WTC11 (cell line): ENCODE measurements at regions not wholly inside any gene's neighbourhood (a gene's known extent, or its start where the extent isn't known, plus 50 kb on each side); places are given as distances from the start of the nearest gene placed in this dataset.

ENCODE experiments used
- ATAC-seq: fragments of 200-7000 bp; cut with Tn5 transposase; 2 replicates; pipeline ENCODE4 v1.10.0; 2021; ENCODE audit warnings: mild to moderate bottlenecking, moderate library complexity
- CTCF ChIA-PET: fragments of 300-600 bp; sonication (Branson Sonifier 250); formaldehyde crosslinking; loops from one replicate; lab custom pipeline; 2021; ENCODE audit warnings: antibody characterized with exemption; lab: Charles Lee
- POLR2A ChIA-PET: fragments of 350-600 bp; sonication (Branson Sonifier 250); formaldehyde crosslinking; loops from one replicate; lab custom pipeline; 2021; ENCODE audit warnings: antibody characterized with exemption; lab: Charles Lee
- DNase-seq: peaks from one replicate; pipeline ENCODE4 v3.0.0; 2021; ENCODE audit warnings: low spot score
- H3K27ac Mint-ChIP-seq: 2 replicates; pipeline ENCODE4 v1.8.0; 2021; ENCODE audit warnings: mixed read lengths
- H3K27me3 Mint-ChIP-seq: 2 replicates; pipeline ENCODE4 v1.8.0; 2021; ENCODE audit warnings: low read depth, mild to moderate bottlenecking, moderate library complexity, mixed read lengths
- H3K36me3 Mint-ChIP-seq: 2 replicates; pipeline ENCODE4 v1.8.0; 2021; ENCODE audit warnings: mixed read lengths
- H3K4me1 Mint-ChIP-seq: 2 replicates; pipeline ENCODE4 v1.8.0; 2022; ENCODE audit warnings: mixed read lengths
- H3K4me3 Mint-ChIP-seq: 2 replicates; pipeline ENCODE4 v1.8.0; 2021; ENCODE audit warnings: mild to moderate bottlenecking, moderate library complexity, mixed read lengths
- H3K9me3 Mint-ChIP-seq: 2 replicates; pipeline ENCODE4 v1.8.0; 2021; ENCODE audit warnings: mixed read lengths
- ARID4B ChIP-seq: sonication (generic); formaldehyde crosslinking; IDR thresholded peaks from 2 replicates; pipeline ENCODE4 v1.8.0; 2023; ENCODE audit warnings: missing genetic modification reagents, mild to moderate bottlenecking, borderline replicate concordance
- CBFB ChIP-seq: sonication (generic); formaldehyde crosslinking; IDR thresholded peaks from 2 replicates; pipeline ENCODE4 v1.8.1; 2022; ENCODE audit warnings: mild to moderate bottlenecking, low read depth, missing genetic modification reagents
- E2F5 ChIP-seq: sonication (generic); formaldehyde crosslinking; IDR thresholded peaks from 2 replicates; pipeline ENCODE4 v1.8.1; 2022; ENCODE audit warnings: mild to moderate bottlenecking, moderate library complexity, missing genetic modification reagents
- ELF4 ChIP-seq: sonication (generic); formaldehyde crosslinking; IDR thresholded peaks from 2 replicates; pipeline ENCODE4 v1.8.1; 2022; ENCODE audit warnings: low read depth, mild to moderate bottlenecking, moderate library complexity, missing genetic modification reagents
- ERG ChIP-seq: fragments of 250-450 bp; sonication (Bioruptor Pico); IDR thresholded peaks from 2 replicates; pipeline ENCODE4 v1.8.0; 2021; ENCODE audit warnings: mild to moderate bottlenecking
- ETV6 ChIP-seq: sonication (generic); formaldehyde crosslinking; IDR thresholded peaks from 2 replicates; pipeline ENCODE4 v1.8.1; 2022; ENCODE audit warnings: mild to moderate bottlenecking, missing genetic modification reagents
- FOXP4 ChIP-seq: sonication (generic); formaldehyde crosslinking; IDR thresholded peaks from 2 replicates; pipeline ENCODE4 v1.8.0; 2022; ENCODE audit warnings: mild to moderate bottlenecking, missing genetic modification reagents
- GABPB1 ChIP-seq: sonication (generic); formaldehyde crosslinking; IDR thresholded peaks from 2 replicates; pipeline ENCODE4 v1.8.1; 2023; ENCODE audit warnings: mild to moderate bottlenecking, missing genetic modification reagents
- JUN ChIP-seq: sonication (generic); formaldehyde crosslinking; IDR thresholded peaks from 2 replicates; pipeline ENCODE4 v1.8.0; 2023; ENCODE audit warnings: mild to moderate bottlenecking, missing genetic modification reagents
- MAX ChIP-seq: sonication (generic); formaldehyde crosslinking; IDR thresholded peaks from 2 replicates; pipeline ENCODE4 v1.8.0; 2022; ENCODE audit warnings: mild to moderate bottlenecking, missing genetic modification reagents
- MLX ChIP-seq: sonication (generic); formaldehyde crosslinking; IDR thresholded peaks from 2 replicates; pipeline ENCODE4 v1.8.1; 2023; ENCODE audit warnings: mild to moderate bottlenecking, missing genetic modification reagents, moderate library complexity
- MXD4 ChIP-seq: fragments of 250-450 bp; sonication (Bioruptor Pico); IDR thresholded peaks from 2 replicates; pipeline ENCODE4 v1.8.0; 2021; ENCODE audit warnings: mild to moderate bottlenecking, moderate library complexity, borderline replicate concordance
- MYBL2 ChIP-seq: sonication (generic); formaldehyde crosslinking; IDR thresholded peaks from 2 replicates; pipeline ENCODE4 v1.8.1; 2023; ENCODE audit warnings: mild to moderate bottlenecking, moderate library complexity, missing genetic modification reagents
- NR2C2 ChIP-seq: sonication (generic); formaldehyde crosslinking; IDR thresholded peaks from 2 replicates; pipeline ENCODE4 v1.8.0; 2022; ENCODE audit warnings: mild to moderate bottlenecking, missing genetic modification reagents
- TEAD1 ChIP-seq: sonication (generic); formaldehyde crosslinking; IDR thresholded peaks from 2 replicates; pipeline ENCODE4 v1.8.0; 2022; ENCODE audit warnings: mild to moderate bottlenecking, missing genetic modification reagents
- TP53 ChIP-seq: sonication (generic); formaldehyde crosslinking; IDR thresholded peaks from 2 replicates; pipeline ENCODE4 v1.8.1; 2023; ENCODE audit warnings: mild to moderate bottlenecking, missing genetic modification reagents
- ZNF121 ChIP-seq: sonication (generic); formaldehyde crosslinking; IDR thresholded peaks from 2 replicates; pipeline ENCODE4 v1.8.0; 2023; ENCODE audit warnings: missing genetic modification reagents
- ZNF232 ChIP-seq: sonication (generic); formaldehyde crosslinking; IDR thresholded peaks from 2 replicates; pipeline ENCODE4 v1.8.0; 2022; ENCODE audit warnings: mild to moderate bottlenecking, missing genetic modification reagents
- ZNF281 ChIP-seq: sonication (generic); formaldehyde crosslinking; IDR thresholded peaks from 2 replicates; pipeline ENCODE4 v1.8.0; 2023; ENCODE audit warnings: mild to moderate bottlenecking, missing genetic modification reagents
- ZNF416 ChIP-seq: fragments of 250-450 bp; sonication (Bioruptor Pico); IDR thresholded peaks from 2 replicates; pipeline ENCODE4 v1.9.0; 2021; ENCODE audit warnings: mild to moderate bottlenecking, inconsistent platforms

- Mint-ChIP-seq H3K4me3 (peak overlapping the region; percentile 93), H3K4me1 (peaks cover 16% of the 10 kb centered on the region)
- peak; percentile 100 for ATAC-seq
- POLR2A ChIA-PET: no interaction called here
- TF ChIP-seq MAX (CRISPR knock-in tag): 0 out of 2 replicates have a peak, but pooled peaks have one; percentile 31
- peak; percentile 55; the same call in 1 of the 2 replicates for TF ChIP-seq TEAD1
- TF ChIP-seq JUN (CRISPR knock-in tag): no peak
- peak; percentile 23; the same call in 1 of the 2 replicates for TF ChIP-seq GABPB1 (CRISPR knock-in tag)
- TF ChIP-seq TP53 (CRISPR knock-in tag): peak; percentile 99
- TF ChIP-seq CBFB: 0 out of 2 replicates have a peak, but pooled peaks have one; percentile 49
- TF ChIP-seq, all 79 proteins: peak for 5
- DNase-seq: peak; percentile 85
- H3K36me3 Mint-ChIP-seq: peaks cover 55% of the 10 kb centered on the region
- H3K9me3 Mint-ChIP-seq: peaks cover 30% of the 10 kb centered on the region
- CTCF ChIA-PET: no interaction called here
- no peaks in the 10 kb centered on the region; the same call in 1 of the 2 replicates for H3K27me3 Mint-ChIP-seq
- H3K27ac Mint-ChIP-seq: peak overlapping the region; percentile 95
Measured at GRCh38 chr5:27472000-27472763, 433.8 kb upstream of the CDH9 start.

- ChIA-PET POLR2A (no interaction called here), CTCF (no interaction called here)
- H3K36me3 Mint-ChIP-seq: peaks cover 9% of the 10 kb centered on the region
- H3K27me3 Mint-ChIP-seq: no peaks in the 10 kb centered on the region
- peaks cover 28% of the 10 kb centered on the region for H3K9me3 Mint-ChIP-seq
- TF ChIP-seq ZNF416 (CRISPR knock-in tag) (no peak), NR2C2 (CRISPR knock-in tag) (no peak), ELF4 (no peak), MAX (CRISPR knock-in tag) (no peak), E2F5 (CRISPR knock-in tag) (no peak), MLX (no peak), ARID4B (no peak), MYBL2 (CRISPR knock-in tag) (no peak), ZNF121 (CRISPR knock-in tag) (no peak), ZNF232 (CRISPR knock-in tag) (no peak), ETV6 (CRISPR knock-in tag) (no peak), ZNF281 (CRISPR knock-in tag) (no peak), FOXP4 (CRISPR knock-in tag) (no peak), ERG (CRISPR knock-in tag) (no peak), MXD4 (CRISPR knock-in tag) (no peak)
- peaks cover 15% of the 10 kb centered on the region for H3K4me1 Mint-ChIP-seq
- no peak overlapping the region for H3K27ac Mint-ChIP-seq
- ATAC-seq (no peak), DNase-seq (no peak)
- no peak overlapping the region for H3K4me3 Mint-ChIP-seq
Measured at GRCh38 chr5:27466959-27467358, 428.6 kb upstream of the CDH9 start.
